A673 (cell line): ENCODE measurements at regions not wholly inside any gene's neighbourhood (a gene's known extent, or its start where the extent isn't known, plus 50 kb on each side); places are given as distances from the start of the nearest gene placed in this dataset.

Experiments
- EZH2 ChIP-seq: fragments of 200-600 bp; sonication (generic); IDR thresholded peaks from 2 replicates; pipeline ENCODE4 v1.6.1; 2017; ENCODE audit warnings: borderline replicate concordance, low read depth, mild to moderate bottlenecking, mixed read lengths, antibody characterized with exemption, low read length; ENCODE audit not compliant: poor library complexity, severe bottlenecking
- TF ChIP-seq, protein P1 (sequence below): fragments of 300-800, 200-600 bp; sonication (generic); conservative IDR thresholded peaks from 2 replicates; pipeline ENCODE4 v1.5.1; 2017; ENCODE audit warnings: low read depth, mild to moderate bottlenecking, antibody characterized with exemption, low read length, moderate library complexity, mixed read lengths

DNA sequence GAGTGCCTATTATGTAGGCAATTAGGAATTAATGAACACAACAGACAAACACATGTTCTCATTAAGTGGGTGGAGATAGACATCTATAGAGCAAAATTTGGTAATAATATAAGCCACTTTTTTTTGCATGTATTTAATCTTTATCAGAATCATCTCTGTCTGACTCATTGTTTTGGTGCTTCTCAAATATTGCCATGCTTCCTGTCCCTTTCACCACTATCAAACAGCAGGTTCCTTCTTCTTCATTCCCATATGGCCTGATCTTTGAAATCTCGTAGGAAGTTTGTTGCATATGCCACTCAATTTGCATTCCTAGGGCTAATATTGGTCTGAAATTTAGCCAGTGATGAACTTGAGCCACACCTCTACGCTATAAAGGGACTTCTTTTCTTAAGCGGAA is 128.9 kb upstream of the SPEF2 start:
- TF ChIP-seq, protein P1, sequence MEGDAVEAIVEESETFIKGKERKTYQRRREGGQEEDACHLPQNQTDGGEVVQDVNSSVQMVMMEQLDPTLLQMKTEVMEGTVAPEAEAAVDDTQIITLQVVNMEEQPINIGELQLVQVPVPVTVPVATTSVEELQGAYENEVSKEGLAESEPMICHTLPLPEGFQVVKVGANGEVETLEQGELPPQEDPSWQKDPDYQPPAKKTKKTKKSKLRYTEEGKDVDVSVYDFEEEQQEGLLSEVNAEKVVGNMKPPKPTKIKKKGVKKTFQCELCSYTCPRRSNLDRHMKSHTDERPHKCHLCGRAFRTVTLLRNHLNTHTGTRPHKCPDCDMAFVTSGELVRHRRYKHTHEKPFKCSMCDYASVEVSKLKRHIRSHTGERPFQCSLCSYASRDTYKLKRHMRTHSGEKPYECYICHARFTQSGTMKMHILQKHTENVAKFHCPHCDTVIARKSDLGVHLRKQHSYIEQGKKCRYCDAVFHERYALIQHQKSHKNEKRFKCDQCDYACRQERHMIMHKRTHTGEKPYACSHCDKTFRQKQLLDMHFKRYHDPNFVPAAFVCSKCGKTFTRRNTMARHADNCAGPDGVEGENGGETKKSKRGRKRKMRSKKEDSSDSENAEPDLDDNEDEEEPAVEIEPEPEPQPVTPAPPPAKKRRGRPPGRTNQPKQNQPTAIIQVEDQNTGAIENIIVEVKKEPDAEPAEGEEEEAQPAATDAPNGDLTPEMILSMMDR = no peak
- TF ChIP-seq EZH2 = no peak
